GM21526 (cell line): ENCODE measurements at regions not wholly inside any gene's neighbourhood (a gene's known extent, or its start where the extent isn't known, plus 50 kb on each side); places are given as distances from the start of the nearest gene placed in this dataset.

Experiments
- ATAC-seq: cut with Tn5 transposase; IDR thresholded peaks from one replicate; pipeline ENCODE4 v1.9.1; 2021; ENCODE audit warnings: moderate library complexity; ENCODE audit not compliant: unreplicated experiment, low FRiP score

DNA sequence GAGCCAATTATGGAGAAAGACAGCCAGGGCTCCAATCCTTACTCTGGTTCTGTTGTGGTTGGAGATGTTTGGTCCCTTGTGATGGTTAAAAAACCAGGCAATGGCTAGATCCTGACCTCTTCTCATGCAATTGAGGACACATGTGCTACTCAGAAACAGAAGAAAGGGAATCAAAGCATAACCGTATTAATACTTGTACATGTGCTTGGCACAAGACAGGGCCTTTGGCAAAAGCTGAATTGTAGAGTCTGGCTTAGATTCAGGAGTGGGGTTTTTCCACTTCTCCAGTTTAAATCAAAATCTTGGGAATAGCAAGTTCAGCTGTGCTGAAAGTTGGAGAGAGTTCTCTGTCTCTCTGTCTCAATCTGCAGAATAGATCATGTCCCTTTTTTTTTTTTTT, 80.1 kb upstream of the E2F8 start:
- no peak for ATAC-seq

DNA sequence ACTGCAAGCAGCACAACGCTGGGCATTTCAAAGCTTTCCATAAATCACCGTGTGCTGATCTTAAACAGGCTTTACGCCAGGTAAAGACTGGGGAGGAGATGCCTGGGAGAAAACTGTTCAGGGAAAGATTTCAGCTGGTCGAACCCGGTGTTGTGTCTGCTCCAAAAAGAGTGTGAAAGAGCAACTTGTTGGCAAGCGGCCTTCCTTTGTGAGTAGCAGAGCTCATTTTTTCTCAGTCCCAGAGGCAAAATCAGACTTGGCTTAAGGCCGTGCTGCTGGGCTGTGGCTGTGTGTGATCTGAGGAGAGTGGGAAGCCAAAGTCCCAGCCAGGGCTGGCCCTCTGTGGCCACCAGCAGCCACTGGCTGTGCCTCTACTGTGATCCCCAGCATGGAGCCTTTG, 75.7 kb upstream of the E2F8 start:
- no peak for ATAC-seq

DNA sequence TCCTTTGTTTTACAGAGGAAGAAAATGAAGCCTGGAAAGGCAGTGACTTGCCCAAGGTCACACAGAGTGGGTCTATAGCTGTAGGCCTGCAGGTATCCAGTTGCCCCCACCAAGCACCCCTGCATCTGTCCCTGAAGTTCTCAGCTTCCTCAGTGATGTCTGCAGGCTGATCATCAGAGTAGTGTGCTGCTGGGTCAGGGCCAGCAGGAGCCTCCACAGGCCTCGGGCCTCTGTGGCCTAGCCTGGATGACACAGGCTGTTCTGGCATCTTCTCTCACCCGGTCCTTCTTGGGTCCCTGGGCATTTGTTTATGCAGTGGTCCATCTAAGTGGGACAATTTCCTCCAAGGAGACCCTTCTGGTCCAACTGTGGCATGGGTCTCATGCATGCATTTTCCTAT, 74.8 kb upstream of the E2F8 start:
- ATAC-seq = no peak

DNA sequence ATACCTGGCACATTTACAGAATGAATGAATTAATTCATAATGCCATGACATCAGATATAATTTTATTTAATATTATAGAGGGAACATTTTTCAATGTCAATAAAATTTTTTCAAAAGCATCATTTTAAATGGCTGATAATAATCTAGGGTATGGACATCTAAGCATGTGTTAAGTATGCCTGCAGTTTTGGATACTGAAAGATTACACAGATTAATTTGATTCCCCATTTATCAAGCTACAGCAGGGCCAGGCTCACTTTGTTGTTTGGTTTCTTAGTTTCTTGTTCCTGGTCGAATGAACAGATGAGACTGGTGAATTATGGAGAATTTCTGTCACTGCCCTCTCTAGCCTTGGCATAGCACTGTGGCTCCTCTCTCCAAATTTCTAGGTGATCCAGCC, 72.4 kb upstream of the E2F8 start:
- no peak for ATAC-seq

DNA sequence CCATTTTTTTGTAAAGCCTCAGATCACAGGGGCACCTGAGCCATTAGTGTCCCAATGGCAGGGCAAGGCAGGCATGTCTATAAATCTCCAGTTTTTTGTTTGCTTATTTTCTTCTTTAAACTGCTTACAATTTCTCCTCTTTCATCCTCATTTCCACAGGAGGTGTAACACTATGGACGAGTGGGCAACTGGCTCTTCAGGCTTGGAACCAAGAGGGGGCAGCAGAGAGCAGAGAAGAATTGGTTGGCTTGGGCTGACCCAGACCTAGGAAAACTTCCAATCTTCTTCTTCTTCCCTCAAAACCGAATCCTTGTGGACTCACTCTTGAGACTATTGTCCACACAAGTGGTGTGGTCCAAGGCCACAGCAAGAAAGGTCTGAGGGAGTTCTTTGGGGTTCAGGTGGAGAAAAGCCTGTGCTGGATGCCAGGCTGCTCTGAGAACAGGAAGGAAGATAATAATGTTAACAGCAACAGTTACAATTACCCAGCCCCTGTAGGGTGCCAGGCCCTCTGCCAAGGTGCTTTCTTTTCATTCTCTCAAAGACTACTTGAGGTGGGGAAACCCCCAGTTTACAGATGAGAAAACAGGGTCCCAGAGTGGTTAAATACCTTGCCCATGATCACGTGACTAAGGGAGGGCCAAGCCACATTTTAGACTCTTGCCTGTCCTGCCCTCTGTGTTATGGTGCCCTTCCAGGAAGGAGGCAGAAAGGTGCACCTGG, 70.7 kb upstream of the E2F8 start:
- peak; percentile 59 for ATAC-seq

DNA sequence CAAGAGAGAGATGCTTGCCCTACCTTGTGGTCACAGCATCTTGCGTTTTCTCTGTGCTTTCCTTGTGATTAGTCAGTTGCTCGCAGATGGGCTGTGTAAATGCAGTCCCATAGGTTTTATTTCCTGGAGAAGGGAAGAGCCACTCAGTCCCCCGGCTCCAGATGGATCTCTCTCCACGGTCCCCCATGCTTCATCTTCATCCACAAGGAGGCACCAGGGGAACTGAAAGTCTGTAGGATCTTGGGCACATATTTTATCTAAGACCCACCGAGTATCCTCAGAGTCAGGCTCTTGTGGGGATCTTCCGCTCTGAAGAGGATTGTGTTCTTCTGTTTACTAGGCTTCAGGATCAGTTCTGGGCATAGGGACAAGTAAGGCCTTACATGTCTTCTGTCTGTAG, 66.8 kb upstream of the E2F8 start:
- no peak for ATAC-seq

DNA sequence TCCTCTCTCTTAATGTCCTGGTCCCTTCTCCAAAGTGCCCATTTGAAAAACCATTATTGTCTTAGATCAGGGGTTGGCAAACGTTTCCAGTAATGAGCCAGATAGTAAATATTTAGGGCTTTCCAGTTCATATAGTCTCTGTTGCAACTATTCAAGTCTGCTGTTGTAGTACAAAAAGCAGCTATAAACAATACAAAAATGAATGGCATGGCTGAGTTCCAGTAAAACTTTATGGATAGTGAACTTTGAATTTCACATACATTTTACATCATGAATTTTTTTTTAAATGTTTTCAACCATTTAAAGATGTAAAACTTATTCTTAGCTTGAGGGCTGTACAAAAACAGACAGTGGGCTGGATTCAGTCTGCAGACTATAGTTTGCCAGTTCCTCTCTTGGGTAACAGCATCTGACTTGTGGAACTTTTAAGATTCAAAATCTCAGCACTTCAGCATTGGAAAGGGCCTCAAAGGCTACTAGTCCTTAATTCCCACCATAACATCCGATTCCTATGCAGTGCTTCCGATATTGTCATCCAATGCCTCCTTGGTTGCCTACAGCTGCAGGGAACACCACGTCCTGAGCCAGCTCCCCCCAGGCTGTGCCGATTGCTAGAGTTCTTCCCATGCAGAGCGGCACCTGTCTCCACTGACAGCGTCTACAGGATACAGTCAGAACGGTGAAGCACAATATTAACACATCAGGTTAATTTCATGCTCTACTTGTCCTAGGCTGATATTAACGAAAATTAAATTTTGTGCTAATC, 65.6 kb upstream of the E2F8 start:
- ATAC-seq = no peak

DNA sequence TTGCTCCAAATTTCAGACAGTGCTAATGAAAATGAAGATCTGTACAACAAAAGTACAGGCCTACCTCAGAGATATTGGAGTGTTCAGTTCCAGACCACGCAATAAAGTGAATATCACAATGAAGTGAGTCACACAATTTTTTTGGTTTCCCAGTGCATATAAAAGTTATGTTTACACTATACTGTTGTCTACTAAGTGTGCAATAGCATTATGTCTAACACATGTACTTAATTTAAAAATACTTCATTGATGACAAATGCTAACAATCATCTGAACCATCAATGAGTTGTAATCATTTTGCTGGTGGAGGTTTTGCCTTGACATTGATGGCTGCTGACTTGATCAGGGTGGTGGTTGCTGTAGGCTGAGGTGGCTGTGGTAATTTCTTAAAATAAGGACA, 60.6 kb upstream of the E2F8 start:
- no peak for ATAC-seq

DNA sequence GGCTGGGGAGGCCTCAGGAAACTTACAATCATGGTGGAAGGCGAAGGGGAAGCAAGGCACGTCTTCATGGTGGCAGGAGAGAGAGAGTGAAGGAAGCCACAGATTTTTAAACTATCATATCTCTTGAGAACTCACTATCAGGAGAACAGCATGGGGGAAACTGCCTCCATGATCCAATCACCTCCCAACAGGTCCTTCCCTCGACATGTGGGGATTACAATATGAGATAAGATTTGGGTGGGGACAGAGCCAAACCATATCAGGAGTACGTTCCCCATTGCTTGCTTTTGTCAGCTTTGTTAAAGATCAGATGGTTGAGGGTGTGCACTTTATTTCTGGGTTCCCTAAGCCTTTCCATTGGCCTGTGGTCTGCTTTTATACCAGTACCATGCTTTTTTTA, 53.7 kb upstream of the E2F8 start:
- no peak for ATAC-seq

DNA sequence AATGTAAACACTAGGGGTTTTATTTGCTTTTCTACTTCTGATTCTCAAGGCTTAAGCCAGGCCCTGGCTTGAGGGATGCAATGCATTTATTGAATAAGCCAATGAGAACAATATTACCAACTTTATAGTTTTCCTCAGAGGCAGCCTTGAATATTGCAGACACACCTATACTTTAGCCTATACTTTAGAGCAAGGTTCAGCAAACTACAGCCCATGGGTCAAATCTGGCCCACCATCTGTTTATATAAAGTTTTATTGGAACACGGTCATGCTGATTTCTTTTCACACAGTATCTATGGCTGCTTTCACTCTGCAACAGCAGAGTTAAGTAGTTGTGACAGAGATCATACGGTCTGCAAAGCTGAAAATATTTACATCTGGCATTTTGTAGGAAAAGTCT, 50.3 kb upstream of the E2F8 start:
- ATAC-seq = no peak
